BLaER1 treated with 17β-estradiol and CSF1 and Interleukin-3, amounts not matched to agents 10 nM and 100 nM (cell line): ENCODE measurements at regions not wholly inside any gene's neighbourhood (a gene's known extent, or its start where the extent isn't known, plus 50 kb on each side); places are given as distances from the start of the nearest gene placed in this dataset.

Experiments used
- H3K27ac ChIP-seq, 11 experiments: shearing (Covaris generic); formaldehyde crosslinking; 2 replicates each; pipeline ENCODE4 v1.8.1; 2022
- H3K27me3 ChIP-seq, 11 experiments: shearing (Covaris generic); formaldehyde crosslinking; 2 replicates each; pipeline ENCODE4 v1.8.1; 2022
- H3K36me3 ChIP-seq, 11 experiments: shearing (Covaris generic); formaldehyde crosslinking; 2 replicates each; pipeline ENCODE4 v1.8.1; 2022
- H3K4me1 ChIP-seq, 10 experiments: shearing (Covaris generic); formaldehyde crosslinking; 2 replicates each; pipeline ENCODE4 v1.8.1; 2022
- H3K4me2 ChIP-seq, 11 experiments: shearing (Covaris generic); formaldehyde crosslinking; 2 replicates each; pipeline ENCODE4 v1.8.1; 2022
- H3K4me3 ChIP-seq, 10 experiments: shearing (Covaris generic); formaldehyde crosslinking; 2 replicates each; pipeline ENCODE4 v1.8.1; 2022
- H3K9ac ChIP-seq, 11 experiments: shearing (Covaris generic); formaldehyde crosslinking; 2 replicates each; pipeline ENCODE4 v1.8.1; 2022
- H3K9me3 ChIP-seq, 11 experiments: shearing (Covaris generic); formaldehyde crosslinking; replicated peaks in 1 of 11; 2 replicates each; pipeline ENCODE4 v1.8.1; 2022
- H4K20me1 ChIP-seq, 11 experiments: shearing (Covaris generic); formaldehyde crosslinking; 2 replicates each; pipeline ENCODE4 v1.8.1; 2022
- Cebpa-rat ChIP-seq, 11 experiments: shearing (Covaris generic); IDR thresholded peaks; 2 replicates each; pipeline ENCODE4 v1.8.1; 2022

GRCh38 chr1:194118086-194118485 lies 931.7 kb upstream of the B3GALT2 start:
- Histone ChIP-seq H3K4me2 (no peak overlapping the region), H3K27me3 (no peaks in the 10 kb centered on the region), H3K9me3 (peaks cover 0 to 9% (median 0%) of the 10 kb centered on the region in 11 experiments; a peak in 1 of 22 replicates), H3K4me1 (no peaks in the 10 kb centered on the region), H3K36me3 (no peaks in the 10 kb centered on the region), H3K9ac (no peak overlapping the region), H3K27ac (no peak overlapping the region), H3K4me3 (no peak overlapping the region), H4K20me1 (no peaks in the 10 kb centered on the region)
- TF ChIP-seq Cebpa-rat (IDR thresholded peaks at IDR 0.05): no peak

GRCh38 chr1:194117582-194117981 lies 931.2 kb upstream of the B3GALT2 start:
- Histone ChIP-seq H4K20me1 (no peaks in the 10 kb centered on the region), H3K4me3 (no peak overlapping the region), H3K4me1 (no peaks in the 10 kb centered on the region), H3K9ac (no peak overlapping the region), H3K36me3 (no peaks in the 10 kb centered on the region), H3K27ac (no peak overlapping the region), H3K27me3 (no peaks in the 10 kb centered on the region), H3K4me2 (no peak overlapping the region), H3K9me3 (peaks cover 0 to 9% (median 0%) of the 10 kb centered on the region in 11 experiments; a peak in 1 of 22 replicates)
- no peak for TF ChIP-seq Cebpa-rat (IDR thresholded peaks at IDR 0.05)

- H3K4me1 ChIP-seq: no peaks in the 10 kb centered on the region
- no peak overlapping the region for H3K4me2 ChIP-seq
- no peaks in the 10 kb centered on the region for H4K20me1 ChIP-seq
- H3K36me3 ChIP-seq: no peaks in the 10 kb centered on the region
- no peak overlapping the region for H3K9ac ChIP-seq
- no peak overlapping the region for H3K27ac ChIP-seq
- no peaks in the 10 kb centered on the region for H3K27me3 ChIP-seq
- H3K9me3 ChIP-seq: peaks cover 0 to 9% (median 0%) of the 10 kb centered on the region in 11 experiments; a peak in 1 of 22 replicates
- no peak overlapping the region for H3K4me3 ChIP-seq
- TF ChIP-seq Cebpa-rat (IDR thresholded peaks at IDR 0.05): no peak
Measured at GRCh38 chr1:194114288-194114687, 927.9 kb upstream of the B3GALT2 start.

- Histone ChIP-seq H3K36me3 (no peaks in the 10 kb centered on the region), H3K9me3 (no peaks in the 10 kb centered on the region), H3K4me1 (no peaks in the 10 kb centered on the region), H3K27ac (no peak overlapping the region), H4K20me1 (no peaks in the 10 kb centered on the region), H3K9ac (no peak overlapping the region), H3K4me3 (no peak overlapping the region), H3K27me3 (no peaks in the 10 kb centered on the region), H3K4me2 (no peak overlapping the region)
- no peak for TF ChIP-seq Cebpa-rat (IDR thresholded peaks at IDR 0.05)
Measured at GRCh38 chr1:194105381-194105780, 919.0 kb upstream of the B3GALT2 start.

GRCh38 chr1:194104247-194104844 lies 917.9 kb upstream of the B3GALT2 start:
- H3K4me3 ChIP-seq: no peak overlapping the region
- no peaks in the 10 kb centered on the region for H3K36me3 ChIP-seq
- H3K4me1 ChIP-seq: no peaks in the 10 kb centered on the region
- no peak overlapping the region for H3K27ac ChIP-seq
- H3K9me3 ChIP-seq: no peaks in the 10 kb centered on the region
- no peaks in the 10 kb centered on the region for H4K20me1 ChIP-seq
- no peak for TF ChIP-seq Cebpa-rat (IDR thresholded peaks at IDR 0.05)
- H3K4me2 ChIP-seq: no peak overlapping the region
- no peak overlapping the region for H3K9ac ChIP-seq
- H3K27me3 ChIP-seq: no peaks in the 10 kb centered on the region

- Histone ChIP-seq H3K4me2 (no peak overlapping the region), H3K9ac (no peak overlapping the region), H3K27me3 (no peaks in the 10 kb centered on the region), H3K4me1 (no peaks in the 10 kb centered on the region), H3K9me3 (no peaks in the 10 kb centered on the region), H3K27ac (no peak overlapping the region), H3K4me3 (no peak overlapping the region), H3K36me3 (no peaks in the 10 kb centered on the region), H4K20me1 (no peaks in the 10 kb centered on the region)
- no peak for TF ChIP-seq Cebpa-rat (IDR thresholded peaks at IDR 0.05)
Measured at GRCh38 chr1:194103516-194104246, 917.3 kb upstream of the B3GALT2 start.

- no peak for TF ChIP-seq Cebpa-rat (IDR thresholded peaks at IDR 0.05)
- Histone ChIP-seq H3K4me1 (no peaks in the 10 kb centered on the region), H3K4me3 (no peak overlapping the region), H3K9me3 (no peaks in the 10 kb centered on the region), H4K20me1 (no peaks in the 10 kb centered on the region), H3K9ac (no peak overlapping the region), H3K4me2 (no peak overlapping the region), H3K27ac (no peak overlapping the region), H3K27me3 (no peaks in the 10 kb centered on the region), H3K36me3 (no peaks in the 10 kb centered on the region)
Measured at GRCh38 chr1:194103101-194103500, 916.7 kb upstream of the B3GALT2 start.

- H3K4me2 ChIP-seq: no peak overlapping the region
- no peaks in the 10 kb centered on the region for H4K20me1 ChIP-seq
- no peaks in the 10 kb centered on the region for H3K9me3 ChIP-seq
- H3K9ac ChIP-seq: no peak overlapping the region
- no peaks in the 10 kb centered on the region for H3K4me1 ChIP-seq
- no peak for TF ChIP-seq Cebpa-rat (IDR thresholded peaks at IDR 0.05)
- H3K27ac ChIP-seq: no peak overlapping the region
- no peaks in the 10 kb centered on the region for H3K27me3 ChIP-seq
- no peak overlapping the region for H3K4me3 ChIP-seq
- H3K36me3 ChIP-seq: no peaks in the 10 kb centered on the region
Measured at GRCh38 chr1:194102607-194103006, 916.2 kb upstream of the B3GALT2 start.

- H3K4me2 ChIP-seq: no peak overlapping the region
- no peaks in the 10 kb centered on the region for H4K20me1 ChIP-seq
- H3K9me3 ChIP-seq: no peaks in the 10 kb centered on the region
- TF ChIP-seq Cebpa-rat (IDR thresholded peaks at IDR 0.05): no peak
- no peaks in the 10 kb centered on the region for H3K27me3 ChIP-seq
- no peak overlapping the region for H3K27ac ChIP-seq
- H3K9ac ChIP-seq: no peak overlapping the region
- no peaks in the 10 kb centered on the region for H3K36me3 ChIP-seq
- no peak overlapping the region for H3K4me3 ChIP-seq
- H3K4me1 ChIP-seq: no peaks in the 10 kb centered on the region
Measured at GRCh38 chr1:194084755-194085154, 898.3 kb upstream of the B3GALT2 start.

GRCh38 chr1:194081444-194081843 lies 895.0 kb upstream of the B3GALT2 start:
- no peaks in the 10 kb centered on the region for H3K9me3 ChIP-seq
- no peaks in the 10 kb centered on the region for H3K36me3 ChIP-seq
- no peak overlapping the region for H3K4me2 ChIP-seq
- H4K20me1 ChIP-seq: no peaks in the 10 kb centered on the region
- no peak overlapping the region for H3K4me3 ChIP-seq
- H3K27me3 ChIP-seq: no peaks in the 10 kb centered on the region
- no peak overlapping the region for H3K27ac ChIP-seq
- H3K4me1 ChIP-seq: no peaks in the 10 kb centered on the region
- H3K9ac ChIP-seq: no peak overlapping the region
- TF ChIP-seq Cebpa-rat (IDR thresholded peaks at IDR 0.05): no peak
